Lower leg skin (tissue), 4 donors: ENCODE measurements at regions not wholly inside any gene's neighbourhood (a gene's known extent, or its start where the extent isn't known, plus 50 kb on each side); places are given as distances from the start of the nearest gene placed in this dataset.

Experiments
- DNase-seq, 2 donors: peaks; one replicate each; pipeline ENCODE4 v3.0.0-alpha.2; 2019; ENCODE audit warnings: low spot score in 2 of 2
- H3K4me3 ChIP-seq: fragments of 200-600 bp; sonication (generic); 2 replicates; pipeline ENCODE4 v1.5.1; 2017; ENCODE audit warnings: mild to moderate bottlenecking, low read depth; ENCODE audit not compliant: poor library complexity, severe bottlenecking
- CTCF ChIP-seq, 3 donors: fragments of 450-650 bp; IDR thresholded peaks; one replicate each; pipeline ENCODE4 v1.5.1; 2016; ENCODE audit warnings: antibody characterized with exemption in 3 of 3, mild to moderate bottlenecking in 3 of 3, moderate library complexity in 2 of 3
- POLR2A ChIP-seq, 2 donors: fragments of 450-650 bp; IDR thresholded peaks; one replicate each; pipeline ENCODE4 v1.6.1; 2016 to 2017; ENCODE audit warnings: antibody characterized with exemption in 2 of 2, mild to moderate bottlenecking in 1 of 2, moderate library complexity in 1 of 2
- WGBS, 2 donors: methylation state at CpG; one replicate each; pipeline ENCODE4 v1.1.5; 2018; 5-methylcytosine and 5-hydroxymethylcytosine counted together
- intact Hi-C: fragments of 100-400 bp; cut with DNase I; formaldehyde crosslinking; loops from one replicate; pipeline ENCODE4 v1.15.0; 2023; ENCODE audit warnings: low total_unique reads

GRCh38 chr22:22817468-22818201 is 70.0 kb upstream of the IGLL5 start:
- no peak for DNase-seq
- intact Hi-C loops, result no loop called here
- 38 to 60% methylated on average over 5 of the region's 5 CpGs for WGBS, 2 donors
- H3K4me3 ChIP-seq, result no peak overlapping the region
- TF ChIP-seq POLR2A (IDR thresholded peaks at IDR 0.05) (no peak), CTCF (IDR thresholded peaks at IDR 0.05) (no peak)

GRCh38 chr22:22818202-22818538 is 69.4 kb upstream of the IGLL5 start:
- no peak for DNase-seq
- TF ChIP-seq CTCF (IDR thresholded peaks at IDR 0.05) (no peak), POLR2A (IDR thresholded peaks at IDR 0.05) (no peak)
- no peak overlapping the region for H3K4me3 ChIP-seq
- intact Hi-C loops, result no loop called here
- WGBS, 2 donors, result 80% methylated on average over 3 of the region's 3 CpGs

- intact Hi-C loops, result no loop called here
- WGBS, 2 donors, result 74 to 84% methylated on average over 12 of the region's 12 CpGs
- no peak for TF ChIP-seq CTCF (IDR thresholded peaks at IDR 0.05)
- TF ChIP-seq POLR2A (IDR thresholded peaks at IDR 0.05), result no peak
- DNase-seq, result no peak
- no peak overlapping the region for H3K4me3 ChIP-seq
Observed at GRCh38 chr22:22818861-22819855, 68.5 kb upstream of the IGLL5 start.

- WGBS, 2 donors, result 90% methylated on average over 3 of the region's 3 CpGs
- H3K4me3 ChIP-seq, result no peak overlapping the region
- intact Hi-C loops, result no loop called here
- DNase-seq, result no peak
- TF ChIP-seq POLR2A (IDR thresholded peaks at IDR 0.05) (no peak), CTCF (IDR thresholded peaks at IDR 0.05) (no peak)
Observed at GRCh38 chr22:22820076-22820475, 67.5 kb upstream of the IGLL5 start.

- no peak for TF ChIP-seq CTCF (IDR thresholded peaks at IDR 0.05)
- TF ChIP-seq POLR2A (IDR thresholded peaks at IDR 0.05), result no peak
- no peak for DNase-seq
- no peak overlapping the region for H3K4me3 ChIP-seq
- 79 to 96% methylated on average over 2 of the region's 2 CpGs for WGBS, 2 donors
- intact Hi-C loops, result no loop called here
Observed at GRCh38 chr22:22820626-22821025, 67.0 kb upstream of the IGLL5 start.
